ENCODE measurements at regions not wholly inside any gene's neighbourhood (a gene's known extent, or its start where the extent isn't known, plus 50 kb on each side); places are given as distances from the start of the nearest gene placed in this dataset.

DNA sequence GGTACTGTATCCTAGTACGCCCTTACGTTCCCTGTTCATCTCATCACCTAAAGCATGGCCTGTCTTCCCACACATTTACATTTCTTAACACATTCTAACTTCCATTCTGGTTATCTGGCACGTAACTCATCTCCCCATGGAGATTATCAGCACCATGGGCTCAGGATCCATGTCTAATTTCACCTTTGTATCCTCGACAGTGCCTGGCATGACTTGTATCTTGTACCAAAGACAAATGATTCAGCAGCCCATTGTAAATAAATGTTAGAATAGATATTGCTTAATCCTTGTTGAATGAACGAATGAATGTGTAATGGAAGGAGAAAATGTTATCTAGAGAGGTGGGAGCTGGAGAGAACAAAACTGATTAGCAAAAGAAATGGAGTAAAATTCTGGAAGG is 69.7 kb upstream of the TPM1 start:
- peak overlapping the region in 1 of 3 donors; percentile 36 for H3K27ac ChIP-seq
- peaks cover 0 to 15% (median 3%) of the 10 kb centered on the region in 4 donors for H3K4me1 ChIP-seq
- peak in 1 of 3 donors; percentile 72 for DNase-seq
- H3K9me3 ChIP-seq, result no peaks in the 10 kb centered on the region
- WGBS (ENCODE audit: insufficient coverage, low coverage, low lambda C conversion rate, missing lambda C conversion rate), result 41% methylated on average over 5 of the region's 5 CpGs
- H3K27me3 ChIP-seq, result no peaks in the 10 kb centered on the region
- intact Hi-C loops (cut with DNase I), result no loop called here
- H3K4me3 ChIP-seq, result no peak overlapping the region
- TF ChIP-seq POLR2A (IDR thresholded peaks at IDR 0.05), result no peak
- TF ChIP-seq, protein P1, sequence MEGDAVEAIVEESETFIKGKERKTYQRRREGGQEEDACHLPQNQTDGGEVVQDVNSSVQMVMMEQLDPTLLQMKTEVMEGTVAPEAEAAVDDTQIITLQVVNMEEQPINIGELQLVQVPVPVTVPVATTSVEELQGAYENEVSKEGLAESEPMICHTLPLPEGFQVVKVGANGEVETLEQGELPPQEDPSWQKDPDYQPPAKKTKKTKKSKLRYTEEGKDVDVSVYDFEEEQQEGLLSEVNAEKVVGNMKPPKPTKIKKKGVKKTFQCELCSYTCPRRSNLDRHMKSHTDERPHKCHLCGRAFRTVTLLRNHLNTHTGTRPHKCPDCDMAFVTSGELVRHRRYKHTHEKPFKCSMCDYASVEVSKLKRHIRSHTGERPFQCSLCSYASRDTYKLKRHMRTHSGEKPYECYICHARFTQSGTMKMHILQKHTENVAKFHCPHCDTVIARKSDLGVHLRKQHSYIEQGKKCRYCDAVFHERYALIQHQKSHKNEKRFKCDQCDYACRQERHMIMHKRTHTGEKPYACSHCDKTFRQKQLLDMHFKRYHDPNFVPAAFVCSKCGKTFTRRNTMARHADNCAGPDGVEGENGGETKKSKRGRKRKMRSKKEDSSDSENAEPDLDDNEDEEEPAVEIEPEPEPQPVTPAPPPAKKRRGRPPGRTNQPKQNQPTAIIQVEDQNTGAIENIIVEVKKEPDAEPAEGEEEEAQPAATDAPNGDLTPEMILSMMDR (IDR thresholded peaks at IDR 0.05), result no peak
- H3K36me3 ChIP-seq, result no peaks in the 10 kb centered on the region
- ATAC-seq, result peak; percentile 75 to 94 (median 90)

DNA sequence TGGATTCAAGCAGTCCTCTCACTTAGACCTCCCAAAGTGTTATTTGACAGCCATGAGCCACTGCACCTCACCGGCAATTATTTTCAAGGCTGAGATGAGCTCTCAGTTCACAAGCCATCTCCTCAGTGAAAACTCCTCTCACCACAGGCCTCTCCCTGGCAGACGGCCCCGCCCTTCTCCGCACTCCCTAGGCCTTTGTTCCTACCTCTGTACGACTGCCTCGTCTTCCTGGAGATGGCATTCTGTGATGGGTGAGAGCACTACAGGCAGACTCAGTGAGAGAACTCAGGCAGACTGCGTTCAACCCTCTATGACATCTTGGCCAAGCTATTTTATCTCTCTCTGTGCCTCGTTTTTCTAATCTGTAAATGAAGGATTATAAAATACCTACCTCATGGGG is 67.0 kb upstream of the TPM1 start:
- intact Hi-C loops (cut with DNase I), result no loop called here
- DNase-seq, result no peak

GRCh38 chr15:62976301-62976881 is 66.2 kb upstream of the TPM1 start:
- Histone ChIP-seq H3K27me3 (no peaks in the 10 kb centered on the region), H3K27ac (no peak overlapping the region), H3K36me3 (no peaks in the 10 kb centered on the region), H3K9me3 (no peaks in the 10 kb centered on the region), H3K4me3 (no peak overlapping the region), H3K4me1 (peaks cover 0 to 15% (median 3%) of the 10 kb centered on the region in 4 donors)
- TF ChIP-seq, protein P1 (IDR thresholded peaks at IDR 0.05), result no peak
- no peak for TF ChIP-seq POLR2A (IDR thresholded peaks at IDR 0.05)
- intact Hi-C loops (cut with DNase I), result no loop called here
- DNase-seq (no peak), ATAC-seq (no peak)
- 30% methylated on average over 2 of the region's 2 CpGs for WGBS (ENCODE audit: insufficient coverage, low coverage, low lambda C conversion rate, missing lambda C conversion rate)

More for the DNA sequence above, 67.0 kb upstream of the TPM1 start:
- TF ChIP-seq POLR2A (IDR thresholded peaks at IDR 0.05), result no peak
- TF ChIP-seq, protein P1 (IDR thresholded peaks at IDR 0.05), result no peak
- no peaks in the 10 kb centered on the region for H3K9me3 ChIP-seq
- 74% methylated on average over 7 of the region's 8 CpGs for WGBS (ENCODE audit: insufficient coverage, low coverage, low lambda C conversion rate, missing lambda C conversion rate)
- no peaks in the 10 kb centered on the region for H3K36me3 ChIP-seq
- H3K4me3 ChIP-seq, result no peak overlapping the region
- no peaks in the 10 kb centered on the region for H3K27me3 ChIP-seq
- H3K4me1 ChIP-seq, result peaks cover 0 to 15% (median 3%) of the 10 kb centered on the region in 4 donors
- ATAC-seq, result no peak
- H3K27ac ChIP-seq, result no peak overlapping the region

DNA sequence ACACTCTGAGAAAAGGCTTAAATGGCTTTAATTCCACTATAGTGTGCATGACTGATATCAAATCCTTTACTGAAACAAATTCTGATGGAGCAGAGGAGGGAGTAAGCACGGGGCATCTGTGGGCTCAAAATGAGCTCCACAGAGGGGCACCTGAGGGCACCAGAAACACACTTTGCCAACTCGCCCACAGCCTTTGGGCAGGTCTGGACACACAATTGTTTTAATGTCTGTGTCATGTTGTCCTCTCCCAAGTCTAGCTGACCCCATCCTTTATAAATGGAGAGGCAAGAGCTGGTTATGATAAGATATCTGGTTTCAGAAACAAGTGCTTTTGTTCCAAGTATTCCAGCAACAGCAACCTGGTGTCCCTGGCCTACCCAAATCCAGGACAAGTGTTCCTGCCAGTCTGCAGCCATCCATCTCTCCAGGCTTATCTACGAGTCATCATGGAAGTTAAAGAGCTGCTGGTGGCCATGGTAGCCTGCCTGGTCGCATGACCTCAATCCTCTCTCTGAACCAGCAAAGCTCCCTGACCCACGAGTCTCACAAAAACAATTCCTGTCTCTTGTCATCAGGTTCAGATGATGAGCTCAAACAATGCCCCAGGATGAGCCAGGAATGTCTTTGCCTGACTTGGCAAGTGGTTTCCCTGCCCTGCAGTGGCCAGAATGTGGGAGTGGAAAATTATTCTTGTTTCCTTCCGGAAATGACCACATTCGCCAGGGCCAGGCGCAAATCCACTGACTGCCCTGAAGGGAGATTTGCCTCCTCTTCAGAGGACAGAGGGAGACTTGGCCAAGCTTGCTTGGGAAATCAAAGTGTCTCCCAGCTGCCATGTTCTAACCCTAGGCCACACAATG is 64.4 kb upstream of the TPM1 start:
- H3K4me3 ChIP-seq, result no peak overlapping the region
- H3K9me3 ChIP-seq, result no peaks in the 10 kb centered on the region
- no peak for TF ChIP-seq POLR2A (IDR thresholded peaks at IDR 0.05)
- TF ChIP-seq, protein P1 (IDR thresholded peaks at IDR 0.05), result no peak
- H3K27ac ChIP-seq, result no peak overlapping the region
- intact Hi-C loops (cut with DNase I), result no loop called here
- WGBS (ENCODE audit: insufficient coverage, low coverage, low lambda C conversion rate, missing lambda C conversion rate), result 77% methylated on average over 5 of the region's 8 CpGs
- ATAC-seq (no peak), DNase-seq (no peak)
- peaks cover 0 to 5% (median 2%) of the 10 kb centered on the region in 4 donors for H3K4me1 ChIP-seq
- no peaks in the 10 kb centered on the region for H3K27me3 ChIP-seq
- no peaks in the 10 kb centered on the region for H3K36me3 ChIP-seq
